ENCODE measurements at regions not wholly inside any gene's neighbourhood (a gene's known extent, or its start where the extent isn't known, plus 50 kb on each side); places are given as distances from the start of the nearest gene placed in this dataset.
A peak's percentile ranks its signal among the peaks of the same experiment; 100 is the strongest.
"Not testable (repeated sequence)": the region's sequence is repeated elsewhere in the genome, so short reads cannot be mapped to it uniquely, and the experiment has no call there.

GRCh38 chr4:115664285-115664684 is 550.9 kb upstream of the NDST4 start:
- peak; percentile 0 for DNase-seq (ENCODE audit: low read depth, low spot score)

GRCh38 chr4:115660465-115660864 is 547.0 kb upstream of the NDST4 start:
- DNase-seq (ENCODE audit: low read depth, low spot score) = no peak

- DNase-seq (ENCODE audit: low read depth, low spot score) = no peak
These were observed 544.7 kb upstream of the NDST4 start for GRCh38 chr4:115657991-115658650.

DNA sequence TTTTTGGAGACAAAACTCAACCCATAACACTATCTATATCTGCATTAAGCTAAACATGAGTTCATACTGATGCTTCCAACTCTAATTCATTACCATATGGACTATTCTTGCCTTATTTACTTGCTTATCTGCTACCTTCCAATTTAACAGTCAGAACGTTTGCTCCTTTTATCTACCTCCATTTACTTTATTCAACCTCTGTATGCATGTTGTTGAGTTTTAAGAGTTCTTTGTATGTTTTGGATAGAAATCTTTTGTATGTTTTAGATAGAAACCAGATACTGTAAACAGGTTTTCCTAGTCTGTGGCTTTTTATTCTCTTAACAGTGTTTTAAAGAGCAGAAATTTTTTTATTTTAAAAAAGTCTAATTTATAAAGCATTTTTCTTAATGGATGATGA is 542.2 kb upstream of the NDST4 start:
- DNase-seq (ENCODE audit: low read depth, low spot score) = no peak

GRCh38 chr4:115648786-115649185 is 535.4 kb upstream of the NDST4 start:
- no peak for DNase-seq (ENCODE audit: low read depth, low spot score)

GRCh38 chr4:115629270-115629669 is 515.9 kb upstream of the NDST4 start:
- DNase-seq (ENCODE audit: low read depth, low spot score) = no peak

- DNase-seq (ENCODE audit: low read depth, low spot score) = no peak
These were observed 496.2 kb upstream of the NDST4 start for GRCh38 chr4:115609631-115610030.

DNA sequence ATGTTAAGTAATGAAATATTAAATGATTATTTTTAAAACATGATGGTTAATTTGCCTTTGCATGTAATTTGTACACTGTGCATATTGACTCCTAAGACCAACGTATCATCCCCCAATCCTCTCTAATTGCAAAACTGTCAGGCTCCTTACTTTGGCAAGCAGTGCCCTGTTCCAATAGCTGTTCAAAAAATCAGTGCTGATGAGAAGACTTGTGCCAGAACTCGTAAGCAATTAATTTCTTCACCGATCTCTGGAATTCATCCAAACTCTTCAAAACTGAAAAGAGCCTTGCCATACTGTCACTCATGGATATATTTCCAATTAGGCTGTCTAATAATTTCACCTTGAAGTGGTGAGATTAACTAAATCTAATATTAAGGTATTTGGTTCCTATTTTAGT is 493.9 kb upstream of the NDST4 start:
- no peak for DNase-seq (ENCODE audit: low read depth, low spot score)

DNA sequence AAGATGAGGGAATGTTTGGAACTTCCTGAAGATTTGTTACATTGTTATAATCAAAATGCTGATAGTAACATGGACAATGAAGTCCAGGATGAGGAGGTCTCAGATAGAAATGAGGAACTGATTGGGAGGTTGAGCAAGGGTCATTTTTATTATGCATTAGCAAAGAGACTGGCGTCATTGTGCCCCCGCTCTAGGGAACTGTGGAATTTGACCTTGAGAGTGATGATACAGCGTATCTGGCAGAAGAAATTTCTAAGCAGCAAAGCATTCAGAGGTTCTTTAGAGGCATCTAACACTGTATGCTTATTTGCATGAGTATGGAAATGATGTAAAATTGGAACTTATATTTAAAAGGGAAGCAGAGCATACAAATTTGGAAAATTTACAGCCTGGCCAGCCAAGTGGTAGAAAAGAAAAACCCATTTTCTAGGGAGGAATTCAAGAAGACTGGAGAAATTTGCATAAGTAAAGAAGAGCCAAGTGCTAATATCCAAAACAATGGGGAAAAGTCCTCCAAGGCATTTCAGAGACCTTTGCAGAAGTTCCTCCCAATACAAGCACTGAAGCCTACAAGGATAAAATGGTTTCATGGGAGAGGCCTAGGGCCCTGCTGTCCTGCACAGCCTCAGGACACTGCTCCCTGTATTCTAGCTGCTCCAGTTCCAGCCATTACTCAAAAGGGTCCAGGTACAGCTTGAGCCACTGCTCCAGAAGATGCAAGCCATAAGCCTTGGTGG is 483.0 kb upstream of the NDST4 start:
- no peak for DNase-seq (ENCODE audit: low read depth, low spot score)

DNA sequence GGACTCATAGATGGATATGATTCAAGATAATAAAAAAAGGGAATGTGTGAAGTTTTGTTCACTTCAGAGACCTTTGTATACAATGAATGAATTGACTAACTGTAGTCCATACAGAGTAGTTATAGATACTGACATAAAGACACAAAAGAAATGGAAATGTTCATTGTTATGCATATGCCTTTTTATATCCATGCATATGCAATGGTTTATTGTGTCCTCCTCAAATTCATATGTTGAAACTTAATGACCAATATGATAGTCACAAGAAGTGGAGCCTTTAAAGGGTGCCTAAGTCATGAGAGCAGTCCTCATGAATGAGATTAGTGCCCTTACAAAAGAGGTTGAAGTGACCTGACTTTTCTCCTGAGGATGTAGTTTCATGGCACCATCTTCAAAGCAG is 467.5 kb upstream of the NDST4 start:
- no peak for DNase-seq (ENCODE audit: low read depth, low spot score)

DNA sequence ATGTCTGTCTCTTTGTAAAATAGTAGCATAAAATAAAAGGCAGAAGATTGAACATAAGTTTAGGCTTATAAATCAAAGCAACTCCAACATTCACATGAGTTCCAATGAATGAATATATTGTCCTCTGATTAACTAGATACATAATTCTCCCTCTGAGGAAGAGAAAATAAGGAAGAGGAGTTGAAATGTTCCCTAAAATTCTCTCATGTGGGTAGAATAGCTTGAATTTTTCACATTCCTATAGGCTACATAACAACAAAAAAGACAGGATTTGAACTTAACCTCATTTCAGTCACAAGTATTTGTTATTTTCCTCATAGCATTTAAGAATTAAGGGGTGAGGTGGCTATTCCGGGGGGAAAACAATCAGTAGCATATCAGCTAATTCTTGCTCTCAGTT is 462.4 kb upstream of the NDST4 start:
- peak; percentile 3 for DNase-seq (ENCODE audit: low read depth, low spot score)

DNA sequence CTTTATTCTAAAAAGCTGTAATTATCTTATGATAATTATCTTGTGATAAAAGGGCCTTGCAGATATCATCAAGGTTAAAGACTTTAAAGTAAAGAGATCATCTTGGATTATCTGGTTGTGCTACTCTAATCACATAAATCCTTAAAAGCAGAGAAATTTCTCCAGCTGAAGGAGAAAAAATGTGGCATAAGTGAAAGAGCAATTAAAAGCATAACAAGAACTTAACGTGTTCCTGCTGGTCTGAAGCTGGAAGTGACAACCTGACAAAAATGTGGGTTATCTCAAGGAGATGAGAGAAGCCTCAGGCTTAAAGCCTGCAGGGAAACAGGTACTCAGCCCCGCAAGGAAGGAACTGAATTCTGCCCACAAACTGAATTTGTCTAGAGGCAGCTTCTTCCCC is 449.1 kb upstream of the NDST4 start:
- DNase-seq (ENCODE audit: low read depth, low spot score) = no peak

GRCh38 chr4:115548123-115548522 is 434.7 kb upstream of the NDST4 start:
- no peak for DNase-seq (ENCODE audit: low read depth, low spot score)

- DNase-seq (ENCODE audit: low read depth, low spot score) = no peak
These were observed 424.0 kb upstream of the NDST4 start for GRCh38 chr4:115537387-115537786.

DNA sequence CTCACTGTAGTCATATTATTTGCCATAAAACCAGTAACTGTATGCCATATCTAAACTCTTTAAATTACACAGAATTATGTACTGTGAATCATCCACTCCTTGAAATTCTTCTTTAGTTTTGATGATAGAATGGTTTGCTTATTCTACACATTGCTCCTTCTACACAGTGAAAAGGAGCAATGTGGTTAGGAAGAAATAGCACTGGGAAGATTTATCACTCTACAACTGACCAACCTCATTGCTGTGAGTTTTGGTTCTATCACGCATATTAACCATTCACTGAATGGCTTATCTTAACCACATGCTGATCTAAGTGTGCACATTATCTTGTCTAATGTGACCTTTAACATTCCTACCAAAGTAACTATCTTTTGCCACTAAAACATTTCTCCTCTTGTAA is 415.7 kb upstream of the NDST4 start:
- peak; percentile 3 for DNase-seq (ENCODE audit: low read depth, low spot score)

- peak; percentile 2 for DNase-seq (ENCODE audit: low read depth, low spot score)
These were observed 406.1 kb upstream of the NDST4 start for GRCh38 chr4:115519476-115519875.

DNA sequence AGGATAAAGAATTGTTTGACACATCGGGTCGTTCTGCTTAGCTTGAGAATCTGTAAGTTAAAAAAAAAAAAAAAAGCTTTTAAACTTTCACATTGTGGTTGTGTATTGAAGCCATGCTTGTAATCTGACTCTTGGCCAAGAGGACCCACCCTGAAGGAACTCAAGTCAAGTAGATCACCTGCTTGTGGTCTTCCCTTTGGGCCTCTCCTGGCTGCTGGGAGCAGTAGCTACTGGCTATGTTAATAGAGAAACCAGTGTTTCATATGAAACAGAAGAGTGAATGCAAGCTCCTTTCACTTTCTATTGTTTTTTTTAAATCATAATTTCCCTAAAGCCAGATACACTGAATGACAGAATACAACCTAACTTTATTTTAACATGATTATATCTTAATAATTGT is 402.4 kb upstream of the NDST4 start:
- DNase-seq (ENCODE audit: low read depth, low spot score) = no peak

DNA sequence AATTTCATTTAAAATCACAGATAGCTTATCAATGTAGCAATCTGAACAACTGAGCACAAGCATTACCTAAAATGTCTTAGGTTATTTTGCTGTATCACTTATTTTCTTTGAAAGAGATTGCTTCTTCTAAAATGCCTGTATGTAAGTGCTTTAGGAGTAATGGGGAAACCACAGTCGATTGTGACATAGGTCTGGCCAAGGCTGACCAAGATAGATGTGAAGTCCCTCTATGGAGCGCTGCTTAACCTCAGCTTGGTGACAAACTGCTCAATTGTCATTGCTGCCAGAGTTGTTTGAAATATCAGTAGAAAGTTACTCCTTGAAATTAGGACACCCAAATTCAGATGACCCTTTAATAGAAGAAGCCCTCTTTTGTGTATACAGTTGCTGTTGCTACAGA is 401.9 kb upstream of the NDST4 start:
- no peak for DNase-seq (ENCODE audit: low read depth, low spot score)

DNA sequence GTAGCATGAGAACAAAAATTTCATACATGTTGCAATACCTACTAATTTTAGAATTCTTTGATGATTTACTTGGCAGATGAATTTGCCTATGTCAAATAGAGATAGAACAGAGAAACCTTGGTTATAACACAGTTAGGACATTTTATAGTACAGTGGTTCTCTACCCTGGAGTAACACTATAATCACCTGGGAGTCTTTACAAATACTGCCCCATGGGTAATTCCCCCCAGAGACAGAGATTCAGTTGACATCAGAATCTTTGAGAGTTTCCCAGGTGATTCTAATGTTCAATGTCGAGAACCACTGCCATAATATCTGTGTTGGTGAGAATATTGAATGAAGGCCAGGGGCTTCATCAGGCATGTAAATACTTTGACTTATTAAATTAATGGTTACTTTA is 401.3 kb upstream of the NDST4 start:
- no peak for DNase-seq (ENCODE audit: low read depth, low spot score)

DNA sequence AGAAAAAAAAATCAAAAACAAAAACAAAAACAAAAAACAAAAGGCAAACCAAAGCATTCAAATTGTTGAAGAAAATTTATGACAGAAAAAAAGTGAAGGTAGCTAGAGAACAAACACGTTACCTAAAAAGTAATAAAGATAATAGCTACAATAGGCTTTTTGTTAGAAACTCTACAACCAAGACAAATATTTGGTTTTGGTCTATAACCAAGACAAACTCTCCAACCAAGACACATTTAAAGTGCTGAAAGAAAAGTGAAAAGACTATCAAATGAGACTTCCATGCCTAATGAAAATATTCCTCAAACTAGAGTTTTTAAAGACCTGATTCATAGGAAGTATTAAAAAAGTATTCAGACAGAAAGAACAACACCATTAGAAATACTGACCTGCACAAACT is 391.9 kb upstream of the NDST4 start:
- no peak for DNase-seq (ENCODE audit: low read depth, low spot score)

- no peak for DNase-seq (ENCODE audit: low read depth, low spot score)
These were observed 388.2 kb upstream of the NDST4 start for GRCh38 chr4:115501656-115502055.

- DNase-seq (ENCODE audit: low read depth, low spot score) = not testable (repeated sequence)
These were observed 380.4 kb upstream of the NDST4 start for GRCh38 chr4:115493770-115494169.

DNA sequence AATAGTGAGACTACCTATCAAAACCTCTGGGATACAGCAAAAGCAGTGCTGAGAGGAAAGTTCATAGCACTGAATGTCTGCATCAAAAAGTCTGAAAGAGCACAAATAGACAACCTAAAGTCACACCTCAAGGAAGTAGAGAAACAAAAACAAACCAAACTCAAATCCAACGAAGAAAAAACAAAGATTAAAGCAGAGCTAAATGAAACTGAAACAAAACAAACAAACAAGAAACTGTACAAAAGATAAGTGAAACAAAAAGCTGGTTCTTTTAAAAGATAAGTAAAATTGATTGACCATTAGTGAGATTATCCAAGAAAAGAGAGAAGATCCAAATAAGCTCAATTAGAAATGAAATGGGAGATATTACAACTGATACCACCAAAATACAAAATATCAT is 378.3 kb upstream of the NDST4 start:
- DNase-seq (ENCODE audit: low read depth, low spot score) = no peak

DNA sequence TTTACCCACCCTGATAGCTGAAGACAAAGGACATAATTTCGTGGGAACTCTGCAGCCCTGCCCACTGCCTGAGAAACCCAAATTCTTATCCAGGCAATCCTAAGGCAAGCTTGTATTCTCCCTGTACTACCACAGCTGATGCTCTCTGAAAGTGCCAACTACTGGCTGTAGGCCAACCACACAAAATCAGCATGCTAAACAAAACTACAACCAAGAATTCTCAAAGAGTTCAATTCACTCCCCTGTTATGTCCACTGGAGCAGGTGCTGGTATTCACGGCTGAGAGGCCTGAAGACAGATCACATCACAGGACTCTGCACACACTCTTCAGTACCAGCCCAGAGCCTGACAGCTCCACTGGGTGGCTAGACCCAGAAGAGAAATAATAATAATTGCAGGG is 375.9 kb upstream of the NDST4 start:
- peak; percentile 2 for DNase-seq (ENCODE audit: low read depth, low spot score)

Measured in astrocyte of the hippocampus (primary cell).